NCI-H2029 treated with DMSO at 0.1 percent for 48 hours (cell line): ENCODE measurements at regions not wholly inside any gene's neighbourhood (a gene's known extent, or its start where the extent isn't known, plus 50 kb on each side); places are given as distances from the start of the nearest gene placed in this dataset.

ENCODE experiments used
- DNase-seq: peaks from one replicate; lab custom pipeline; 2025; lab: John Stamatoyannopoulos, UW

DNA sequence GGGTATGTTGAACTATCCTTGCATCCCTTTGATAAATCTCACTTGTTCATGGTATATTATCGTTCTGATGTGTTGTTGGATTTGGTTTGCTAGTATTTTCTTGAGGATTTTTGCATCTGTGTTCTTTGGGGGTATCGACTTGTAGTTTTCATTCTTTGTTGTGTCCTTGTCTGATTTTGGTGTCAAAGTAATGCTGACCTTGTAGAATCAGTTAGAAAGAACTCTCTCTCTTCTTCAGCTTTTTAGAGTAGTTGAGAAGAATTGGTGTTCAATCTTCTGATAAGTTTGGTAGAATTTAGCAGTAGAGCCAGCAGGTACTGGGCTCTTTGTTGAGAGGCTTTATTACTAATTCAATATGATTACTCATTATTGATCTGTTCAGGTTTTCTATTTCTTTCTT lies 707.2 kb upstream of the LRFN5 start:
- no peak for DNase-seq

GRCh38 chr14:40894846-40895245 lies 711.8 kb upstream of the LRFN5 start:
- DNase-seq, result no peak

DNA sequence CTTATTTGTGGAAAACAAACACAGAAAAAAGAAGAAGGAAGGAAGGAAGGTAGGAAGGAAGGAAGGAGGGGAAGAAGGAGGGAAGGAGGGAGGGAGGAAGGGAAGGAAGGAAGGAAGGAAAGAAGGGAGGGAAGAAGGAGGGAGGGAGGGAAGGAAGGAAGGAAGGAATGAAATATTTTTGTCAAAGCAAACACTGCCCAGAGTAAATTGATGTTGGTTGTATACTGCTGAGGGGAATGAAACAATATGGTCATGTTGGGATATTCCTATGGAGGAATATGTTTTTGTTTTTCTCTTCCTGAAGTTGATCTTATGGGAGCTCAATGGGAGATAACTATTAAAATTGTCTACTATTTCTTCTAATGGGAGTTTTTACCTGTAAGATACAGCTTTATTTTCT lies 717.5 kb upstream of the LRFN5 start:
- DNase-seq, result no peak

DNA sequence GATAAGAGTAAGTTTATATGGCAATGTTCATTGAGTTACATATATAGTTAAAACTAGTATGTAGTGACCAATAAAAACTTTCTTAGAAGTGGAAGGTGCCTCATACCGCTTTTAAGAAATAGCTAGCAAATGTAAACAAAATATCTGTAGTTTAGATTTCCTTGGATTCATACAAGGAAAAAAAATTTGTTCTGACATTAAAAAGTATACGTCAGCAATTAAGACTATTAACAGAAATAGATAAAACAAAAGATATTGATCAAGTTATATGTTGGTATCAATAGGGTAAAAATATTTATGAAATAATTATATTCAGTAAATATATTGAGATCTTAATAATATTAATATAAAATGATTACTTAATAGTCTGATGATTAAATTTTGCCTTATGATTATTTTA lies 718.8 kb upstream of the LRFN5 start:
- DNase-seq, result no peak

DNA sequence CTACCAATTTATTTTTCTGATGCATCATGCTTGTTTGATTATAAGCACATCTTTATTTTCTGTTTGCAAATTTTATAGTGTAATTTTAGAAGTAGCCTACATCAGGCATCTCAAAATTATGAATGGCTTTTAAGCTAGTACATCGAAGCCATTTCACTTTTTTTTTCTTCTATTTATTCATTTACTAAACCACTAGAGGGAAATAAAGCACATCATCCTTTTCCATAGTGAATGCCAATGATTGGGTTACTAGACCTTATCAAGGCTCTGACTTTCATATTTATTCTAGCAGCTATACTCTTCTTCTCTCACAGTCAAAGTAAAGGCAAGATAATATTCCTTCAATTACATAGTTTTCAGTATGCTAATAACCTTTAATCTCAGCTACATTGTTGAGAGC lies 736.4 kb upstream of the LRFN5 start:
- peak; percentile 1 for DNase-seq

DNA sequence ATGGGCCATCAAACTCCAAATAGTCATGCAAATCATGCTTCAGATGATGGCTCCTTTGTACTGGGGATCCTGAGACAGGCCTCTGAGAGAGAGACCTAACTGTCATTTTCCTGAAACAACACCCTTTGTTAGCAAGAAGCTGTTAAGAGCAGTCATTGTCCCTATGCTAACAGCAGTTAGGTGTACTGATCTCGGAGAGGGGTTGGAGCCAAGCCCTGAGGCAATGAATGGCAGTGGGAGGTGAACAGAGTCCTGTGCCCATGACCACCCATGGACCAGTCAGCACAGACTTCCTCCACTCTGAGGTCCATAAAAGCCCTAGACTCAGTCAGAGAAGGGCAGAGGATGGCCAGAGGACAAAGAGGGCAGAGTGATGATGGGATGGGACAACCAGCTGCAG lies 747.6 kb upstream of the LRFN5 start:
- DNase-seq, result no peak

DNA sequence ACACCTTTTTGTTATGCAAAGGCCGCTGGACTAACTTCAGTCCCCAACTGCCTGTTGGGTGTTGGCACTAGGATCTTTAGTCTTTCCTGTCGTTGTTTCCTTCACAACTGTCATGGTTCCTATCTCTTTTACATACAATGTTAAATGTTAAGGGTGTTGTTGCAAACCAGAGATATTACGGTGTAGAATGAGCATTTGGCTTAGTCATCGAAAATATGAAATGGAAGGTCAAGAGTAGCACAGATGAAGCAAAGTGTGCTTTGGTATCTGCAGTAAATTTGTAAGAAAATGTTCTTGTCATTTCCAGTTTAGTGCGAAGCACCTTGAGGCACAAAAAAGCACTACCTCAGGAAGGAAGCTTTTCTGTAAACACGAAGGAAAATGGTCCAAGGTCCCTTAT lies 751.3 kb upstream of the LRFN5 start:
- DNase-seq, result no peak

DNA sequence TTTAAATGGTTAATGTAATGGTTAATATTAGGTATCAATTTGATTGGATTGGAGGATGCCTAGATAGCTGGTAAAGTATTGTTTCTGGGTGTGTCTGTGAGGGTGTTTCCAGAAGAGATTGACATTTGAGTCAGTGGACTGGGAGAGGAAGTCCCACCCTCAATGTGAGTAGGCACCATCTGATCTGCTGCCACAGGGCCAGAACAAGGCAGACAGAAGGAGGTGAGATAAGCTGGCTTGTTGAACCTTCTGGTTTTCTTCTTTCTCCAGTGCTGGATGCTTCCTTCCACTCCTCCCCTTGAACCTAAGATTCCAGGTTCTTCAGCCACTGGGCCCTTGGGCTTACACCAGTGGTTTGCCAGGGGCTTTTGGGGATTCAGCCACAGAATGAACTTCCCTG lies 756.5 kb upstream of the LRFN5 start:
- DNase-seq, result no peak

DNA sequence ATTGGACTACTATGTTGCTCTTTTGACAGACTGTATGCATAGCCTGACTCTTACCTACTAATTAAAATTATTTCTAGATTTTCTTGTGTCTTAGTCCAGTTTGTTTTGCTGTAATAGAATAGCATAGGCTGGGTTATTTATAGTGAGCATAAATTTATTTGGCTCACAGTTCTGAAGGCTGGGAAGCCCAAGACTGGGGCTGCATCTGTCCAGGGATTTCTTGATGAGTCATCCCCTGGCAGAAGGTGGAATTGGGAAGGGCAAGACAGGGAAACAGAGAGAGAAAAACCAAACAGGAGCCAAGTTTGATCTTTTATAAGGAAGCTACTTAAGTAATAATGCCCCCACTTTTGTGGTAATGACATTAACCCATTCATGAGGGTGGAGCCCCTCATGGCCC lies 759.2 kb upstream of the LRFN5 start:
- DNase-seq, result no peak

GRCh38 chr14:40842816-40843215 lies 763.9 kb upstream of the LRFN5 start:
- no peak for DNase-seq

DNA sequence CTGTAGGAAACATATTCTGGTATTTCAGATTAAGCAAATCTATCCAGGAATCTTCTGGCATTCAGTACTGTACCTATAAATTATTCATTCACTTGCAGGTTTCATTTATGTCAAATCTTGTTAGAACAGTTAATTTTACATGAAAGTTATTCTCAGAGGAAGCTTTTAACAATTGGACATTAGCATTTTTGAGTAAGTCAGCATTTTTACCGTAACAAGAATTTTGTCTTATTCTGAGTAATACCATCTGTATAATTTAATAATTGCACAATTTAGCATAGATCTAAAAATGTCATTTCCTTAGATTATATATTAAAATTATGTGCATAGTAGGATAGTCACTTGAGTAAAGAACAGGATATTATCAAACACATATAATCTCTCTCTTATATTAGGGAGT lies 764.8 kb upstream of the LRFN5 start:
- no peak for DNase-seq

GRCh38 chr14:40838601-40839000 lies 768.1 kb upstream of the LRFN5 start:
- no peak for DNase-seq

DNA sequence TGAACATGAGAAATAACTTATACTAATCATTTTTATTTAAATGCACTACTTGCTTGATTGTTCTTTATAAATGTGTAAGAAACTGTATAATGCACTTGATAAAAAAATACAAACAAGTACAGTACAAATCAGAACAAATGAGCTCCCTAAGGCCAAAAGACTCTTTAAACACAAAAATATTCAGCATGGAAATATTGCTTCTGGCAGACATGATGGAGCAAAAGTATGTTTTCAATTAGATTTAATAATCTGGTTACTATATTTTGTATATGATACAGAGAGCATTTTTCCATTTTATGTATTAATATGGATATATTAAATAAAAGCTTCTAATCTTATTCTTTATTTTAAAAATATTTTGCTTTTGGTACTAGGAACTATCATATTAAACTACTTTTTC lies 800.2 kb upstream of the LRFN5 start:
- no peak for DNase-seq

- DNase-seq, result no peak
Measured at GRCh38 chr14:40796168-40796567, 810.5 kb upstream of the LRFN5 start.

DNA sequence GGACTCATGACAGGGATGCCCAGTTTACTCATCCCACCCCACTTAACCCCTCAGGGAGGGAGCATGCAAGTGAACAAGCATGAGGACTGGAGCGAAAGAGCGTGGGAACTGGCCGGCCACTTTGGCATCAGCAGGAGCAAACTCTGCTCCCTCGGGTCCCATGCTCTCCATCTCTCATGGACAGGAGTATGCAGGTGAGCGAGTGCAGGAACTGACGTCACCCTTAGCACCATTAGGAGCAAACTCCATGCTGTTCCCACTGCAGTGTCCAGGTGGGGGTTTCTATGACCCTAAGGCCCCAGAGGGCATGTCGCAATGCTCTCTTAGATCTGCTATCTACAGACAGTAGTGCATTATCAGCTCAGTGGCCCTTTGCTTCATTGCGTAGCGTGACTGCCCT lies 821.8 kb upstream of the LRFN5 start:
- no peak for DNase-seq

- no peak for DNase-seq
Measured at GRCh38 chr14:40762685-40763084, 844.0 kb upstream of the LRFN5 start.

GRCh38 chr14:40762177-40762576 lies 844.5 kb upstream of the LRFN5 start:
- no peak for DNase-seq

DNA sequence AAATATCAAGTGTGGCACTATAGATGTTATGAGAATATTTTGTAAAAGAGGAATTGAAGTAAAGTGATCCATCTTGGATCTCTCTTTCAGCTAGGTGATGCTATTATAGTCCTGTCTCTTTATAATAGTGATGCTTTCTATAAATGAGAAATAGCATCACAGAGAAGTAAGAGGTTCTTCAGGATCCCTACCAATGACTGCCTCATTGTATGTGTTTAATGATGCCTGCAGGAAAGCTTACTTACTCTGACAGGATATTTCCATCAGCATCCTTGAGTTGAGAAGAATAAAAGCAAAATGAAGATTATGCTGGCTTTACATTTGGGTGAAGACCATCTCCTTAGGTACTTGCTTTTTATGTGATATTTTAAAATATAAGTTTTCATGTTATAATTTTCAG lies 846.0 kb upstream of the LRFN5 start:
- no peak for DNase-seq

GRCh38 chr14:40758076-40758475 lies 848.6 kb upstream of the LRFN5 start:
- DNase-seq, result no peak

DNA sequence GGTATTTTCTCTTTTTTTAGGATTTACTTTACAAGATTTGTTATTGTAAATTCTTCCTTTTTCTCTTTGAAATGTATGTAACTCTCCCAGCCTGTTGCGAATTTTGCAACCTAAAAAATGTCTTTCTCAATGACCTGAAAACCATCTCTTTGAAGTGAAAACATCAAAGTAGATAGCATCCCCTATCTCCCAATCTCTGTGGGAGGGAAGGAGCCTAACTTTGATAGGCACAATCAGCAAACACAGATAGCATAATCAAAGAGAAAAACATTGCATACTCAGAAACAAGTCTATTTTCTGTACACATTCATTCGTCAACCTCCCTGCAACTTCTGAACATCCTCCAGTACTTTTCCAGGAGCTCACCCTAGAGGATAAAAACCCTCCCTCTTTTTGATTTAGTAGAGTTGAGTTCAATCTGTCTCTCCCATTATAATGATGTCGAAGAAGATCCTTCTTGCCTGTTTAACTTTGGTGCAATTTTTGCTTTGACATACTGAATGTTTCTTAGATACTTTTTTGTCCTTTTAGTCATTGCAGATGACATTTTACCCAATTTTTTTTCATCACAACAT lies 849.2 kb upstream of the LRFN5 start:
- no peak for DNase-seq

DNA sequence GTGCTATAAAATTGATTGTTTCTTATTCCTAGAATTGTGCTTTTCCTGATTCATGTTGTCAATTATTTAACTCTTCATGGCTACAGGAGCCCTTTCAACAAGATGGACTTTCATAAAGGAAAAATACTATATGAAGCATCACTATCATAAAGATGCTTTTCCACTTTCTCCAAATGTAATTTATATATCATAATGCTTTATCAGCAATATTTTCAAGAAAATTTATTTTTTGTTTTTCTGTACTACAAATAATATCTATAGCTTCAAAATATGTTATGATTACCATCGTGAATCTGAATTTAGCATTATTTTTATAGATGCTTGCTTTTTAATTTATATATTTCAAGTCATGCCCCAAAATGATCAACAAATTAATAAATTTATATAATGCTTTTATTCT lies 873.5 kb upstream of the LRFN5 start:
- DNase-seq, result no peak

DNA sequence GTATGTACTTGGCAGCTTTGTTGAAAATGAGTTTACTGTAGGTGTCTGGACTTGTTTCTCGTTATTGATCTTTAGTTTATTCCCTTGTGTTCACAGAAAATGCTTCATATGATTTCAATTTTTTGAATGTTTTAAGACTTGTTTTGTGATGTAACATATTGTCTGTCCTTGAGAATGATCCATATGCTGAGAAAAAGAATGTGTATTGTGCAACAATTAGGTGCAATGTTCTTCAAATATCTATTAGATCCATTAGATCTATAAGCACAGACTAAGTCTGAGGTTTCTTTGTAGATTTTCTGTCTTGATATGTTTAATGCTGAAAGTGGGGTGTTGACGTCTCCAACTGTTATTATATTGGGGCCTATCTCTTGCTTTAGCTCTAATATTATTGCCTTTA lies 879.6 kb upstream of the LRFN5 start:
- DNase-seq, result no peak

DNA sequence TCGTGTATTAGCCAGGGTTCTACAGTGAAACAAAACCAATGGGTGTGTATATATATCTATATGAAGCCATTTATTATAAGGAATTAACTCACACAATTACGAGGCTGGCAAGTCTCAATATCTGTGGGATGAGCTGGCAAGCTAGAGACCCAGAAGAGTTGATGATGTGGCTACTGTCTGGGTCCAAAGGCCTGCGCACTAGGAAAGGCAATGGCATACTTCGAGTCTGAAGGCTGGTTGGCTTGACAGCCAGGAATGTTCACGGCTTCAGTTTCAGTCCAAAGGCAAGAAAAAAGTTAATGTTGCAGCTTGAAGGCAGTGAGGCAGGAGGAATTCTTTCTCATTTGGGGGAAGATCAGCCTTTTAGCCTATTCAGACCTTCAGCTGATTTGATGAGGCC lies 893.3 kb upstream of the LRFN5 start:
- DNase-seq, result no peak

- DNase-seq, result no peak
Measured at GRCh38 chr14:40697231-40697630, 909.4 kb upstream of the LRFN5 start.

DNA sequence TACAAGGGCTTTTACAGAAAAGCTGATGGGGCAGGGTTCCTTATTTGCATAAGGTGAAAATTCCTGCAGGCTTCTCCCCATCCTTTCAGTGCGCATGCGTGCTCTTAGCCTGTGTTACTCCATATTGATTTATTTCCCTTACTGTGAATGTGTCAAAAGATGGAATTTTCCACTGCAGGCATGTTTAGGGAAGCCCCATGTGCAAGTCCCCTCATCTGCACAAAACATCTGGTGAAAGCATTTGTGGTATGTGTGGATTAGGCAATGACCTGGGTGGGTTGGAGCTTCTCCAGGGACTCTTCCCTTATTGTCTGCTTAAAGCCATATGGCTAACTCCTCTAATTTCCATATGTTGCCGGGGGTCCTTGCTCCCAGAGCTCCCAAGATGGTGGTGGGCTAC lies 912.7 kb upstream of the LRFN5 start:
- no peak for DNase-seq
